Fibroblast of gingiva (primary cell): ENCODE measurements at regions not wholly inside any gene's neighbourhood (a gene's known extent, or its start where the extent isn't known, plus 50 kb on each side); places are given as distances from the start of the nearest gene placed in this dataset.

Source experiments
- DNase-seq: peaks from one replicate; pipeline ENCODE4 v3.0.0-alpha.2; 2011; ENCODE audit warnings: low read depth

- no peak for DNase-seq
Measured at GRCh38 chr2:9137379-9138150, 69.0 kb upstream of the ASAP2 start.

GRCh38 chr2:9135822-9136558 is 70.6 kb upstream of the ASAP2 start:
- peak; percentile 27 for DNase-seq

- no peak for DNase-seq
Measured at GRCh38 chr2:9127316-9127715, 79.3 kb upstream of the ASAP2 start.

DNA sequence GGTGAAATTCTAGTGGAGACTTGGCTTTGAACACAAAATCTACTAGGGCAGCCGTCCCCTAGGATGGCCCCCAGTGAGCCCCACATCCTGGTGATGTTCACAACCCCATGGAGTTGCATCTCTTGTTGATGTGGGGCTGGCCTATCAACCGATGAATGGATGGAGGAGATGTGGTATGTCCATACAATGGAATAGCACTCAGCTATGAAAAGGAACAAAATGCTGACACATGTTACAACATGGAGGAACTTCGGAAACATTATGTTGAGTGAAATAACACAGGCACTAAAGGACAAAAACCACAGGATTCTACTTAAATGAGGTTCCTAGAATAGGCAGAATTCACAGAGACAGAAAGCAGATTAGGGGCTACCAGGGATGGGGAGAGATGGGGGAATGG is 80.1 kb upstream of the ASAP2 start:
- DNase-seq = no peak

DNA sequence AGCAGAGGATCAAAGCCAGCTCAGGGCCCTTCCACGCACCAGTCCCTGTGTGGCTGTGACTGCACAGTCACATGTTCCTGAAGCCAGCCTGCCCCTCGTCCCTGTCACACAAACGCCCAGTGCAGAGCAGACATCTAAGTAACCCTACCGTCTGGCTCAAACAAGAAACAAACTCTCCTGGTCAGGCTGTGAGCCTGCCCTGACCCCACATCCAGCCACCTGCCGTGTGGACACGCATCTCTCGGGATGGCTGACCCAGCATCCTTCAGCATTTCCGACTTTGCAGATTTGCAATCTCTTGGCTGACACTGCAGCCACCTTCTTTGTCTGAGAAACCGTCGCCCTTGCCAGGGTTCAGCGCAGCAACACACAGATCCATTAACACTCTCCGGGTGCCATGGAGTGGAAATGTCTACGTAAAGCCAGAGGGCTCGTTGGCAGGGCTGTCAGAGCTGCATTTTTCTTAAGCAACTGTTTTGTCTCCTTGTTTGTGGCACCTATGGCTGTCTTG is 82.3 kb upstream of the ASAP2 start:
- DNase-seq = no peak

DNA sequence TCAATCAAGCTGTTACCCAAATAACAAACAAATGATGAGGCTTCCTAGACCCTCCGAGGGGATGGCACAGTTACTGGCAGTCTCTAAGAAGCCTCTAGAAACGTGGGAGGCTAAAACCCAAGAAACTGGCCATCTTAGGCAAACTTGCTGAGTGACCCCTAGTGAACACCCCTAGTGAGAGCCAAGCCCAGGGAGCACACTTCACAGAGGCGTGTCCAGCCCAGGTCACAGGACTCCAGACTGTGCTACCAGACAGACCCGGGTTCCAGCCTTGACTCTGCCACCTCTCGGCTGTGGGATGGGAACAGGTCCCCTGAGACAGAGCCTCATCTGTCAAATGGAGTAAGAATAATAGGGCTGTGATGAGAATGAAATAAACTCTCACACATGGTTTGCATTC is 83.5 kb upstream of the ASAP2 start:
- no peak for DNase-seq

DNA sequence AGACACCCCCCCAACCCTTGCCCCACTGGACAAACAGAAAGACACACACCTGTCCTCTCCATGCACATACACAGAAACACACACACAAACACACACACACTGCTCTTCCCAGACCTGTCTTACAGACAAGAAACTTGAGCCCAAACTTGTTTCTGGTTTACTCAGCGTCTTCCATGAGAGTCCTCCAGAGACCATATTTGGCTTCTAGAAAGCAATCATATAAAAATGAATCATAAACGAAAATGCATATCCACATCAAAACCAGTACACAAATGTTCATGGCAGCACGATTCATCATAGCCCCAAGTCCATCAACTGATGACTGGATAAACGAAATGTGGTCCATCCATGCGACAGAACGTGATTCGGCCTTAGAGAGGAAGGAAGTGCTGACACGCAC is 84.2 kb upstream of the ASAP2 start:
- DNase-seq = no peak

DNA sequence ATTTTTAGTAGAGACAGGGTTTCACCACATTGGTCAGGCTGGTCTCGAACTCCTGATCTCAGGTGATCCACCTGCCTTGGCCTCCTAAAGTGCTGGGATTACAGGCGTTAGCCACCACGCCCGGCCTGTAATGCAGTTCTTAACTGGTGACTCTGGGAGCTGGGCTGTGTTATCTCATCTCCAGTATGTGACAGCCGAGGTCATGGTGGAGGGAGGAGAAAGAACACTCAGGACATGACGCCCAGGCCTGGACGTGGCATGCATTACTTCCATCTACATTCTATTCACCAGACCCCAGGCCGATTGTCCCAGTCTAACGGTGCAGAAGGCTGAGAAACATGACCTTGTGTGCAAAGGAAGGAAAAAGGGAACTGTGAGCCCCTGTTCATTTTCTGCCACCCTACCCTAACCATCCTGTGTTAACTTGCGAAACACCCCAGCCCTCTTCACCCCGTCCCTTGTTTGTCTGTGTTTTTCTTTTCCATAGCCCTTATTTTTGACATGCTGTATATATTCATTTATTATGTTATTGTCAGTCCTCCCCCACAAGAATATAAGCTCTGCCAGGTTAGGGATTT is 88.1 kb upstream of the ASAP2 start:
- DNase-seq = no peak

DNA sequence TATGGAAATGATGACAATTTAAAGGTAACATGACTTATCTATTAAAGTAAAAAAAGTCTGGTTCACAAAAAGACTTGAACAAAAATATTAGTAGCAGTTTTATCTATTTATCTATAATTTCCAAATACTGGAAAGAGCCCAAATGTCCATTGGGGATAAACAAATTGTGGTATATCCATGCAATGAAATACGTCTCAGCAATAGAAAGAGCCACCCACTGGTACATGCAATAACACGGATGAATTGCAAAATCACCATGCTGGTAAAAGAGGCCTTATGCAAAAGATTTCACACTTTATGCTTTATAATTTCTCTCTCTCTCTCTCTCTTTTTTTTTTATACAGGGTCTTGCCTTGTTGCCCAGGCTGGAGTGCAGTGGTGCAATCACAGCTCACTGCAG is 91.4 kb upstream of the ASAP2 start:
- no peak for DNase-seq

GRCh38 chr2:9114458-9114857 is 92.2 kb upstream of the ASAP2 start:
- DNase-seq = no peak

DNA sequence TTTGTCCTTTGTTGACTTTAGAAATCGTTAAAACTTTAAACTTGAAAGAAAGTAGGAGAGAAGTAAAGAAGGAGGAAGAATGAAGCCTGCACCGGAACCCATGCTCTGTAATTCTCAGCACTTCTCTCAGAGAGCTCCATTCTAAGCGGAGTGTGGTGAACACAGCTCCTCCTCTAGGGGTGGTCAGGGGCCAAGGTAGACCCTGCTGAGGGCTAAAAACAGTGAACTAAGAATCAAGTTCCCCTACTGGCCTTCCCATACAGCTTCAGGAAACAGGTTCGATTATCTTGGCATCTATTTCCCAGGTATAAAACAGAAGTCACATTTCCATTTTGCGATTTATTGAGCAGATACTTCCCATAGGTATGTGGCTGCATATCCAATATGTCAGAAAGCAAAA is 92.7 kb upstream of the ASAP2 start:
- DNase-seq = no peak

DNA sequence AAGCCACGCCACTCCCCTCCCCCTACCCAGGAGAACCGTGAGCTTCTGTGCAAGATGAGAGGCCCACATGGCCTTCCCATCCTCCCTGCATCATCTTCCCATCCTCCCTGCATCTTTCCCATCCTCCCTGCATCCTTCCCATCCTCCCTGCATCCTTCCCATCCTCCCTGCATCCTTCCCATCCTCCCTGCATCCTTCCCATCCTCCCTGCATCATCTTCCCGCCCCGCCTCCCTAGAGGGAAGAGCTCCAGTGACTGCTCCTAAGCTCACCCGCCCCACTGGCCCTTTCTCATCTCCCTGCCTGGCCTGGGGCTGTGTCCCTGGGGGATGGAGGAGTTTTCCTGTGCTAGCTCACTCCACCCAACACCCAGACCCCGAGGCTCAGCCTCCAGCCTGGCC is 93.3 kb upstream of the ASAP2 start:
- DNase-seq = no peak

DNA sequence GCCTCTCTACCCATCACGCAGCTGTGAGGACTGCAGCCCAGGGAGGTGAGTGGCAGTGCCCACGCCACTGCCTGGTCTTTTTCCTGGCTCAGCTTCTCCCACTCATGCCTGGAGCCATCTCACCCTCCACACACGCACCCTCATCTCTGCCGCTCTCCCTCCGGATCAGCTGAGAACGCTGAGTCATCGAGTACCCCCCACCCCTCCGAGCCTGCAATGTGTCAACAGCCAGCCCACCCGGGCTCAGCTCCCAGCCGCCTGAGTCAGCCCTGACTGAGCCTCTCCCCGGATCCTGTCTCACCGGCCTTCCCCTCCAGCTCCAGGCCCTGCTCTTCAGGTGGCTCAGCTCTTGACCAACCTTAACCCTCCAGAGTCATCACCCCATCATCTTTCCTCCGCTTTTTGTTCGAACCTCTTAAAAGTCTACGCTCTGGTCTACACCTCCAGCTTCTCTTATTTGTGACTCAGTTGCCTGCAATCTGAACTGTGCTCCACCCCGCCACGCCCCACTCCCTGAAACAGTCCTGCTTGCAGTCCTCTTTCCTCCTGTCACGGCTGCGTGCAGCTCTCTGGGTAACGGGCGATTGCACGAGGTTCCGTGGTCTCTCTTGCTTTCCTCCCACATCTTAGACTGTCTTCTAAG is 94.4 kb upstream of the ASAP2 start:
- peak; percentile 73 for DNase-seq

DNA sequence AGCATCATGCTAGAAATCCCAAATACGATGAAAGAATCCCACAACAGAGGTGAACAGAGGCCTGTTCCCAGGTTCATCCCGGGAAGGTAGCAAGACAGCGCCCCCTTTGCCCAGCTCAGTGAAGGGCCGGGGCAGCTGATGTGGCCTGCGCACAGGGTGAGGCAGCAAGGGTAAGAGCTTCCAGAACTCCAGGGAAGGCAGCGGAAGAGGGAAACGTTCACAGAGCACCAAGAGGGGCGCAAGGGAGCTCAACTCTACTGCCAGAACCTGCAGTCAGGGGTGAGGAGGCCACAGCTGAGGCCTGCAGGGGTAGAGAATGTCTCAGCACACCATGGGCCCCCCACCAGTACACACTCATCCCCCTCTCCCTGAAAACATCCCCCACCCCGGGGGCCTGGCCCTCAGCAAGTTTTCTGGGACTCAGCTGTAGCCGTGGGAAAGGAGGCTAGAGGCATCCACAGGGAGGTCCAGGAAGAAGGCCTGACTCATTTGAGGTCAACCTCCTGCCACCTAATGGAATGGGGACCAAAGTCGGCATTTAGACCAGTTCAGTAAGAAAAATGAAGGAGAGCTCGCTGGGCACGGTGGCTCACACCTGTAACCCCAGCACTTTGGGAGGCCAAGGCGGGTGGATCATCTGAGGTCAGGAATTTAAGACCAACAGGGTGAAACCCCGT is 95.6 kb upstream of the ASAP2 start:
- DNase-seq = no peak

GRCh38 chr2:9110346-9110884 is 96.2 kb upstream of the ASAP2 start:
- no peak for DNase-seq

GRCh38 chr2:9109871-9110270 is 96.7 kb upstream of the ASAP2 start:
- no peak for DNase-seq

DNA sequence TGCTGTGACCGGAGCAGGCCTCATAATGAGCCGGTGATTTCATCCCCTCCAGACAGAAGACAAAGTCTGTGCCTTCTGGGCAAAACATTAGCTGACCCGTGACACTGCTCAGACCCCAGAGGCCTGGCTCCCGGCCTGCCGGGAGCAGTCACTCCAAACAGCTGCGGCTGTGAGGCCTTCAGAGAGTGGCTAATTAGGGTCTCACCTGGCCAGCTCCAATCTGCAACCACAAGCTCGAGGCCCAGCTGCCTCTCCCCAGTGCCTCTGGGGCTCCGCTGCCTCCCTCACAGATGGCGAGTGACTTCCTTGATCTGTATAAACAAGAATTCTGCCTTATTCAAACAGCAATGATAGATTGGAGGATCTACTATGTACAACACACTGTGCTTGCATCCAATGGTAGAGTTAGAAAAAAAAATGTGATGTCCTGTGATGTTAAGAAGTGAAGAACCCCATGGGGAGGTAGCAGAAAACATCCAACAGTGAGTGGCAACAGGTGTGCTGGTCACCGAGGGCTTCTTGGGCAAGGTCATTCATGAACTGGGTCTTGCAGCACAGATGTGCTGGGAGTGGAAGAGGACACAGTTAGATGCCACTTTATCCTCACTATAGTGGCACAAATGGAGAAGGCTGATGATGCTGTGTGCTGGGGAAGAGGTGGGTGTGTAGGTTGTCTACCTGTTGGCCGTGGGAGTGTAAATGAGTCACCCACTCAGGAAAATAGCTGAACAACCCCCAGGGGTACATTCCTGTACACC is 98.2 kb upstream of the ASAP2 start:
- DNase-seq = no peak

- DNase-seq = no peak
Measured at GRCh38 chr2:9107168-9108025, 99.2 kb upstream of the ASAP2 start.

GRCh38 chr2:9106338-9107167 is 100.1 kb upstream of the ASAP2 start:
- no peak for DNase-seq
